HG03565 (cell line): ENCODE measurements at regions not wholly inside any gene's neighbourhood (a gene's known extent, or its start where the extent isn't known, plus 50 kb on each side); places are given as distances from the start of the nearest gene placed in this dataset.
"Not testable (repeated sequence)": the region's sequence is repeated elsewhere in the genome, so short reads cannot be mapped to it uniquely, and the experiment has no call there.

ENCODE experiments used
- ATAC-seq: cut with Tn5 transposase; IDR thresholded peaks from one replicate; pipeline ENCODE4 v1.9.1; 2021; ENCODE audit warnings: mild to moderate bottlenecking, moderate library complexity; ENCODE audit not compliant: unreplicated experiment

DNA sequence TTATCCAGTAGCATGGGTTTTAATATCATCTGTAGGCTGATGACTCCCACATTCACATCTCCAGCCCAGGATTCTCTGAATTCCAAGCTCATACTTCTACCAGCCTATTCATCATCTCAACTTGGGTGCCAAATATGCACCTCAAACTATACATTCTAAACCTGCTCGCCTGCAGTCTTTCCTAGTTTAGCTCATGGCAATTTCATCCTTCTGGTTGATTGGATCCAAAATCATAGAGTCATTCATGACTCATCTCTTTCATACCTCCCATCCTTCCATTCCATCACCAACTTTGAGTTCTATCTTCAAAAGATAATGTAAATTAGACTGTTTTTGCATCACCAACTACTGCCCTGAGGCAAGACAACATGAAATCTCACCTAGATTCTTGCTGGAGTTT lies 99.7 kb upstream of the EGLN3 start:
- no peak for ATAC-seq

GRCh38 chr14:34049790-34050189 lies 98.9 kb upstream of the EGLN3 start:
- ATAC-seq = no peak

DNA sequence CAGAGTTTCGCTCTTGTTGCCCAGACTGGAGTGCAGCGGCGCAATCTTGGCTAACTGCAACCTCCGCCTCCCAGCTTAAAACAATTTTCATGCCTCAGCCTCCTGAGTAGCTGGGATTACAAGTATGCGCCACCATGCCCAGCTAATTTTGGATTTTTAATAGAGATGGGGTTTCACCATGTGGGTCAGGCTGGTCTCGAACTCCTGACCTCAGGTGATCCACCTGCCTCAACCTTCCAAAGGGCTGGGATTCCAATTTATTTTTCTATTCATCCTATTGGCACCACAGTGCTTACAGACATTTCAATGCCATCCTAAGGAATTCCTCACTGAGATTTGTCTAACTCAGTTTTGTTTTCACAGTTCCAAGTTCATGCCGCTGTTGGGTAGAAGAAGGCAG lies 98.3 kb upstream of the EGLN3 start:
- not testable (repeated sequence) for ATAC-seq

DNA sequence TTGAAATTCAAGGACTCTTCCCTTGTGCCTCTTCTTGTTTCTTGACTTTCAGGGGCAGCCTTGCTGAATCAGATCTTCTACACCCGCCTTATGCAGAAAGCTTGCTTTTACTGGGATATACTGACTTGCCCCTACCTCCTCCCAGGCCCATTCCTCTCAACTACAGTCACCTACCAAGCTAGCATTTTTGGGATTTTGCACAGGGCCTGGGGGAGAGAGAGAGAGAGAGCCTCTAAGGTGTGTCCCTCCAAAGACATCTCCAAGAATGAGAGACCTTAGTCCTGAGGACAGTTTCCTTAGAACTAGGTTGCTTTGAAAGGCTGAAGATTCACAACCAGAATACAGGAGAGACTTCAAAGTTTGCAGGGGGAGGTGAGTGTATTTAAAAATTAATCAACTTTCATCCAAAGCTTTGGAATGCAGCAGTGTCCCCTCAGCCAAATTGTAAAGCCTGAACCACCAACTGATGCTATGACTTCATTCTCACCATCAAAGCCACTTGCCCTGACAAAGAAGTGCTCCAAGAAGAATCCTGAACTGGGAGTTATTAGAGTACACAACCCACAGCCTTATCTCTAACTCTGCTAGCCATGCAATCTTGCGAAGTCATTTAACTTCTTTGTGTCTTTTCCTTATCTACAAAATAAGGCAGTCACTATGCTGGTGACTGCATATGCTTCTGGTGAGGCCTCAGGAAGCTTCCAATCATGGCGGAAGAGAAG lies 96.1 kb upstream of the EGLN3 start:
- ATAC-seq = no peak

DNA sequence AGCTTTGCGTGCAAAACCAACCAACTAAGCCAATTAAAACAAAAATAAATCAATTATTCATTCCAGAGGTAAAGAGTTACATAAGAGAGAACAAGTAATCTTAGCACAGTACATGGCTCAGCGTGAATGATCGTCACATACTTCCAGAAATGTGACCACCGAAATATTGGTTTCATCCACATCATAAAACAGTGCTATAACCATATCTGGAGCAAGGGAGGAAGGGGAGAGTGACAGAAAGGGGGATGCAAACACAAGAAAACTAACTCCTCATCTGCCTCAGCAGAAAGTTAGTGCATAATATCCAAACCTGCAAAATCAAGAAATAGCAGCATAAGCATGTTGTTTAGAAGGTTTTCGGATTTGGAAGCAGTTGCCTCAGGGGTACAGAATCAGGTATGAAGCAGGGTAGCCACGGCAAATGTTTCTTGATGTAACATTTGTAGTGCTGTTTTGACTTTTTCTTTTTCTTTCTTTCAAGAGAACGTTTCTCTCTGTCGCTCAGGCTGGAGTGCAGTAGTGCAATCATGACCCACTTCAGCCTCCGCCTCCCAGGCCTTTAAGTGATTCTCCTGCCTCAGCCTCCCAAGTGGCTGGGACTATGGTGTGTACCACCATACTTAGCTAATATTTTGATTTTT lies 93.9 kb upstream of the EGLN3 start:
- ATAC-seq = no peak

DNA sequence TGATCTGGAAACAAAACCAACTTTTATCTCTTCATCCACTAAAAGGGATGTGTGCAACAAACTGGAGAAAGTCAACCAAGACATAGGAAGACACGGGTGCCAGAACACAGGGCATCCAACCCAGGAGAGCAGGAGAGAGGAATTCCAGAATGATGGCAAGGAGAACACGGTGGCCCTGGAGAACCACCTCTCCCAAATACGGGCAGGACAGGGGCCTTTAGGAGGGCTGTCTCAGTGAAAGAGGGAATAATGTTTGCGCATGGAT lies 93.4 kb upstream of the EGLN3 start:
- no peak for ATAC-seq

DNA sequence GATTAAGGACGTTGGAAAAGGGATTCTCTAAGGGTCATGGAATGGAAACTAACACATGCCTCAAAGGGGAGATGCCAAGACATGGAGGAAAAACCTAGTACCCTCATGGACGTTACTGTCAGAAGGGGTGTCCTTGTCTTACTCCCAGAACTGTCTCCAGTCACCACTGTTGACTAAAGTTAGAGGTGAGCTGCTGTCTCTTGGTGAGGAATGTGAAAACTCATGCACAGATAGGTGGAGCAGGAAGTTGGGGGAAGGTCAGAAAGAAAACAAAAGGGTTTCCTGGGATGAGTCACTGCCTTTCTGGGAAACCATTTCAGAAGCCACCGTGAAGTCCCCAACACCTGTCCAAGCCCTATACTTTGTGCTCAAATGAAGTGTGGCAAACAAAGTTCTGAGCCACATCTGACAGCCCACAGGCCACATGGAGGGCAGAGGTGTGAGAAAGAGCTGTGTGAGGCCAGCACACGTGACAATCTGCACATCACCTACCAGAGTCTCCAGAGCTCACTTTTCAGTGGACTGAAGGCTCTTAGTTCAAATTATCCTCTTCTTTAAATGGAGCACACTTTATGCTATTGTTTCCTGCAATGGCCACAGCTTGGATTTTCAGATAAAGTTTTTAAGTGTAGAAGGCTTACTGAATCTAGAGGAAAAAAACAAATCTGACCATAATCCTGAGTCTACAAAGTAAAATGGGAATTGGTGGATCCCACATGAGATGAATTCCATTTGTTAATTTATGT lies 92.9 kb upstream of the EGLN3 start:
- peak; percentile 90 for ATAC-seq

DNA sequence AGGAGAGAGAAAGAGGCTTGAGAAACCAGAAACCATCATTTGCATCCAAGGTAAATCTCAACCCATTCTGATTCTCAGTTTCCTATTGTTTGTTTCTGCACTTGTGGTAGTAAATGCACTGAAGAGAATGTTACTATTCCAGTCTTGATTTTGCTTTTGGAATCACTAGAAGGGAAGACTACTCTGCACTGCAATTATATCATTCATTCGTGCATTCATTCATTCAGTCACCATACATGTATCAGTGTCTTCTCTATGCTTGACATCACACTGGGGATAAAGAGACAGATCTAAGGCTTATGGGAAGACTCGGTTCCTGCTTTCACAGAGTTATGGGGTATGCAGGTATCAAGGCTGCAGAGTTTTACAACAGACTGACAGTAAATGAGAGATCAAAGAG lies 90.3 kb upstream of the EGLN3 start:
- ATAC-seq = no peak

GRCh38 chr14:34040766-34041165 lies 89.9 kb upstream of the EGLN3 start:
- ATAC-seq = no peak

- ATAC-seq = no peak
Observed at GRCh38 chr14:34039428-34040047, 88.7 kb upstream of the EGLN3 start.

- ATAC-seq = no peak
Observed at GRCh38 chr14:34038358-34039057, 87.6 kb upstream of the EGLN3 start.

GRCh38 chr14:34036319-34036766 lies 85.5 kb upstream of the EGLN3 start:
- ATAC-seq = no peak

DNA sequence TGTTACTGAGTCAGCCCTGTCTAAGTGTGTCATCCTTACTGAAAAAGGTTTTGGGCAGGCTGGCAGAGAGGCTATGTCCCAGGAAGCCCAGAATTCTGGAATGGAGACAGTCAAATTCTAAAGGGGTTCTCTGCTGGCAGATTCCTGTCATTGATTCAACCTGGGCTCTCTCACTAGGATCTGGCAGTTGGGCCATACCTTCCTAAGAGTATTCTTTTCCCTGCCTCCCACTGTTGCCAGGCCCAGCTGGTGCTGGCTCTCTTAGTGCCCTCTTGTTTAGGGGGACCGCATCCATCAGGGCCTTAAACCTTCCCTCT lies 85.0 kb upstream of the EGLN3 start:
- ATAC-seq = no peak

- no peak for ATAC-seq
Observed at GRCh38 chr14:34035177-34035933, 84.5 kb upstream of the EGLN3 start.

GRCh38 chr14:34034447-34035176 lies 83.7 kb upstream of the EGLN3 start:
- ATAC-seq = no peak

DNA sequence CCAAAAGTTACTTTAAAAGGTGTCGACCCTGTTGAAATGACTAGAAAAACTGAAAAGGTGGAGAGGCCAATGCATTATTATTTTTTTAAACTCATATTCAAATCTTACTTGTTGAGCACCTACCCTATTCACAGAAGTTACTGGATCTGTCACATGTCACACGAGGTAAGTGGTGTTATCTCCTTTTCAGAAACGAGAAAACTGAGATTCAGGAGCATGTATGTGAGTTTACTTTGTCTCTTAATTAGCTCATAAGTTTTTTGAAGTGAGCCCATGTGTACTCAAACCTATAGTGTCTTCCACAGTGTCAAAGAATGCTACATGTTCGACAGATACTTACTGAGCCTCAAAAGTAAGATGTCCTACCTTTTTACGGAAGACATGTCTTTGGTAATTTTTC lies 81.8 kb upstream of the EGLN3 start:
- no peak for ATAC-seq

DNA sequence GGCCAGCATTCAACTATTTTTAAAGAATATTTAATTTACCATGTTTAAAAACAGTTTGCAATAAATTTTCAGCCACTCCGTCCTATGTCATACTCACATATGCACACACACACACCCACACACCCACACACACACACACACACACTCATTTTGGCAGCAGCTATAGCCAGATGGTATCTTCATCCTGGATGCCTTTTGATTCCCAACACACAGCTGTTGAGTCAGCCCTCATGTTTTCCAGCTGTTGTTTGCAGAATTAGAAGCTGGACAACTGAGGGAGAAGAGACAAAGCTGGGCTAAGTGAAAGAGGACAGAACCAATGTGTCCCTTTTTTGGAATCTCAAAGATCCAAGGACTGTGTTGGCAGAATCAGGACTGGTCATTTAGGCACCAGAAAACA lies 80.0 kb upstream of the EGLN3 start:
- ATAC-seq = no peak

DNA sequence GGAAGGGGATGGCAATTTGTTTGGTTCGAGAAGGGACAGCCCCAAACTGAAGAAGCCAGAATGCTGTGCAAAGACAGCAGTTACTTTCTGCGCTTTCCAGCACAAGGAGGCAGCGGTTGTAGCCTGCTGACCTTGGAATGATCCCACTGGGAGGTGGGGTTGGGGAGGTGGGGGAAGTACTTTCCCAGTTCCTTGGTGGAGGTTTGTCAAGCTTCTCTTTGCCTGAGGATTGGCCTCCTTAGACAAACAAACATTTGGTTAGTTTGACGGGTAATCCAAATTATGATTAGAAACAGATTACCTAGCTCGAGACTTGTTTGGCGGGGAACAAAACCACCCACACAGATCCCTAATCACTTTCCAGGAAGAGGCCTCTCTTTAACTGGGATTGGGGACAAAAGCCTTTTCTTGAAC lies 79.1 kb upstream of the EGLN3 start:
- no peak for ATAC-seq

DNA sequence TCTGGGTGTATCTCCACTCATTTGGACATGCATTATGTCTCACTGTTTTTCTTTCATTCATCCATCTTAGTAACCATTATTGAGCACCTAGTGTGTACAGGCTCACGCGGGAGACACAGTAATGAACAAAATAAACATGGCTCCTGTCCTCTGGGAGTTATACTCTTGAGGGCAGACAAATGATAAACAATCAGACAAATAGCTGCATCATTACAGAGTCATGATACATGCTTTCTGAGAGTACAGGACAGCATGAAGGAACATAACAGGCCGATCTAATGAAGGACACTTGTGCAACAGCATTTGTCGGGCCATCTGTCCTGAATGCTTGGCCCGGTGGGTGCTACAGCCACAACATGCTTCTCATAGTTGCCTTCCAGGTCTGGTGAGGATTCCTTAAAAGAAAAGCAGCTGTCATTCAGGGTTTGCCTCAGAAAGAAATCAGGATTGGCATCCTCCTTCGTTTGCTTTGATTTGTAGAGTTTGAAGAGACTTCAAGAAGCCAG lies 77.2 kb upstream of the EGLN3 start:
- no peak for ATAC-seq
